Liver (tissue), 8 donors: ENCODE measurements at regions not wholly inside any gene's neighbourhood (a gene's known extent, or its start where the extent isn't known, plus 50 kb on each side); places are given as distances from the start of the nearest gene placed in this dataset.

Experiments used
- DNase-seq: peaks from one replicate; pipeline ENCODE4 v3.0.0-alpha.2; 2017; ENCODE audit warnings: low spot score
- H3K27ac ChIP-seq, 2 donors: one replicate each; pipeline ENCODE4 v1.7.0; 2013; ENCODE audit warnings: inconsistent platforms in 2 of 2, low read length in 2 of 2, control low read depth in 1 of 2, low read depth in 1 of 2, mild to moderate bottlenecking in 1 of 2
- H3K27me3 ChIP-seq, 4 donors: one replicate each; pipeline versions ENCODE4 v1.6.1 to v1.7.0; 2013; ENCODE audit warnings: low read length in 3 of 4, inconsistent platforms in 1 of 4, mild to moderate bottlenecking in 1 of 4, moderate library complexity in 1 of 4; ENCODE audit not compliant: control insufficient read depth in 4 of 4, insufficient read depth in 4 of 4
- H3K36me3 ChIP-seq, 4 donors: one replicate each; pipeline versions ENCODE4 v1.6.1 to v1.7.0; 2013; ENCODE audit warnings: low read length in 3 of 4, mild to moderate bottlenecking in 3 of 4, low read depth in 1 of 4, moderate library complexity in 1 of 4; ENCODE audit not compliant: control insufficient read depth in 4 of 4, insufficient read depth in 3 of 4
- H3K4me1 ChIP-seq, 4 donors: one replicate each; pipeline versions ENCODE4 v1.6.1 to v1.7.0; 2013; ENCODE audit warnings: low read length in 3 of 4, mild to moderate bottlenecking in 3 of 4, moderate library complexity in 1 of 4; ENCODE audit not compliant: control insufficient read depth in 4 of 4, insufficient read depth in 4 of 4
- H3K4me3 ChIP-seq, 3 donors: one replicate each; pipeline versions ENCODE4 v1.6.1 to v1.7.0; 2013; ENCODE audit warnings: low read length in 3 of 3, control low read depth in 1 of 3, low read depth in 1 of 3, mild to moderate bottlenecking in 1 of 3
- H3K9ac ChIP-seq, 2 donors: one replicate each; pipeline ENCODE4 v1.7.0; 2013; ENCODE audit warnings: low read length in 2 of 2, mild to moderate bottlenecking in 2 of 2, moderate library complexity in 2 of 2, control low read depth in 1 of 2, low read depth in 1 of 2
- H3K9me3 ChIP-seq, 4 donors: one replicate each; pipeline versions ENCODE4 v1.6.1 to v1.7.0; 2013; ENCODE audit warnings: low read length in 3 of 4; ENCODE audit not compliant: control insufficient read depth in 4 of 4
- ATF3 ChIP-seq: IDR thresholded peaks from 2 replicates; pipeline ENCODE4 v1.6.1; 2016; ENCODE audit warnings: antibody characterized with exemption
- CTCF ChIP-seq: fragments of 150-350 bp; IDR thresholded peaks from 2 replicates; pipeline ENCODE4 v1.5.1; 2017; ENCODE audit warnings: improper control_type of control experiment, low read depth, low read length; ENCODE audit not compliant: missing input control
- EGR1 ChIP-seq, 2 donors: IDR thresholded peaks; 2 replicates each; pipeline ENCODE4 v1.6.1; 2016 to 2018; ENCODE audit warnings: antibody characterized with exemption in 2 of 2, low read depth in 2 of 2
- FOXA1 ChIP-seq: IDR thresholded peaks from 2 replicates; pipeline ENCODE4 v1.6.1; 2016; ENCODE audit warnings: antibody characterized with exemption
- FOXA2 ChIP-seq: IDR thresholded peaks from 2 replicates; pipeline ENCODE4 v1.6.1; 2016; ENCODE audit warnings: antibody characterized with exemption
- GABPA ChIP-seq, 2 donors: IDR thresholded peaks in 1 of 2; conservative IDR thresholded peaks in 1 of 2; 2 replicates each; pipeline ENCODE4 v1.6.1; 2016; ENCODE audit warnings: antibody characterized with exemption in 2 of 2, mild to moderate bottlenecking in 1 of 2, moderate library complexity in 1 of 2
- HNF4A ChIP-seq, 2 donors: conservative IDR thresholded peaks; 2 replicates each; pipeline ENCODE4 v1.6.1; 2016; ENCODE audit warnings: antibody characterized with exemption in 2 of 2, mild to moderate bottlenecking in 2 of 2
- HNF4G ChIP-seq: IDR thresholded peaks from 2 replicates; pipeline ENCODE4 v1.6.1; 2016; ENCODE audit warnings: antibody characterized with exemption
- JUND ChIP-seq, 2 donors: IDR thresholded peaks; 2 replicates each; pipeline ENCODE4 v1.6.1; 2016; ENCODE audit warnings: antibody characterized with exemption in 2 of 2
- MAX ChIP-seq: IDR thresholded peaks from 2 replicates; pipeline ENCODE4 v1.6.1; 2016; ENCODE audit warnings: antibody characterized with exemption
- NR2F2 ChIP-seq: IDR thresholded peaks from 2 replicates; pipeline ENCODE4 v1.6.1; 2016; ENCODE audit warnings: antibody characterized with exemption
- RAD21 ChIP-seq, 2 donors: IDR thresholded peaks; 2 replicates each; pipeline ENCODE4 v1.6.1; 2016; ENCODE audit warnings: antibody characterized with exemption in 2 of 2, mild to moderate bottlenecking in 2 of 2
- REST ChIP-seq: IDR thresholded peaks from 2 replicates; pipeline ENCODE4 v1.6.1; 2016; ENCODE audit warnings: antibody characterized with exemption, mild to moderate bottlenecking
- RXRA ChIP-seq, 2 donors: IDR thresholded peaks; 2 replicates each; pipeline ENCODE4 v1.6.1; 2017 to 2018; ENCODE audit warnings: antibody characterized with exemption in 2 of 2, mild to moderate bottlenecking in 1 of 2
- SP1 ChIP-seq: IDR thresholded peaks from 2 replicates; pipeline ENCODE4 v1.6.1; 2018; ENCODE audit warnings: antibody characterized with exemption, mild to moderate bottlenecking
- TAF1 ChIP-seq: conservative IDR thresholded peaks from 2 replicates; pipeline ENCODE4 v1.6.1; 2016; ENCODE audit warnings: antibody characterized with exemption, mild to moderate bottlenecking
- YY1 ChIP-seq: IDR thresholded peaks from 2 replicates; pipeline ENCODE4 v1.6.1; 2016; ENCODE audit warnings: antibody characterized with exemption, mild to moderate bottlenecking
- ZBTB33 ChIP-seq: IDR thresholded peaks from 2 replicates; pipeline ENCODE4 v1.6.1; 2016; ENCODE audit warnings: antibody characterized with exemption
- WGBS: extraction: QIAGEN DNeasy Blood & Tissue Kit; methylation state at CpG from one replicate; pipeline ENCODE4 v1.1.7; 2013; 5-methylcytosine and 5-hydroxymethylcytosine counted together
- donor health status: healthy.
- donor health status: healthy.
- donor health status: healthy.
- donor health status: healthy.
- donor health status: healthy.

- no peak for DNase-seq
- no peaks in the 10 kb centered on the region for H3K36me3 ChIP-seq
- no peaks in the 10 kb centered on the region for H3K27me3 ChIP-seq
- no peak overlapping the region for H3K27ac ChIP-seq
- peaks cover 0 to 3% (median 0%) of the 10 kb centered on the region in 4 donors for H3K4me1 ChIP-seq
- WGBS = 95% methylated on average over 6 of the region's 6 CpGs
- H3K9me3 ChIP-seq = no peaks in the 10 kb centered on the region
- TF ChIP-seq REST = no peak
- TF ChIP-seq SP1 = no peak
- no peak for TF ChIP-seq ZBTB33
- TF ChIP-seq GABPA (IDR thresholded peaks at IDR 0.05 in 1 of 2, conservative IDR thresholded peaks at IDR 0.05 in 1 of 2) = no peak
- TF ChIP-seq ATF3 = no peak
- no peak for TF ChIP-seq RXRA (IDR thresholded peaks at IDR 0.05)
- TF ChIP-seq JUND (IDR thresholded peaks at IDR 0.05) = no peak
- TF ChIP-seq FOXA1 = no peak
- TF ChIP-seq FOXA2 = no peak
- no peak for TF ChIP-seq MAX
- no peak for TF ChIP-seq HNF4G
- TF ChIP-seq RAD21 (IDR thresholded peaks at IDR 0.05) = no peak
- TF ChIP-seq NR2F2 = no peak
- TF ChIP-seq TAF1 = no peak
- TF ChIP-seq EGR1 (IDR thresholded peaks at IDR 0.05; ENCODE audit: low read depth in 2 of 2) = no peak
- no peak for TF ChIP-seq CTCF
- no peak for TF ChIP-seq YY1
- TF ChIP-seq HNF4A (conservative IDR thresholded peaks at IDR 0.05) = no peak
- H3K4me3 ChIP-seq = no peak overlapping the region
- H3K9ac ChIP-seq = no peak overlapping the region
Measured at GRCh38 chr2:38448692-38449410, 71.8 kb upstream of the ATL2 start.
